ENCODE measurements at regions not wholly inside any gene's neighbourhood (a gene's known extent, or its start where the extent isn't known, plus 50 kb on each side); places are given as distances from the start of the nearest gene placed in this dataset.
"Not testable (repeated sequence)": the region's sequence is repeated elsewhere in the genome, so short reads cannot be mapped to it uniquely, and the experiment has no call there.

- not testable (repeated sequence) for H3K27me3 Mint-ChIP-seq (ENCODE audit: unreplicated experiment); H3K27ac Mint-ChIP-seq (ENCODE audit: unreplicated experiment); DNase-seq; H3K4me1 Mint-ChIP-seq (ENCODE audit: low read depth, unreplicated experiment); H3K36me3 Mint-ChIP-seq (ENCODE audit: unreplicated experiment); H3K4me3 Mint-ChIP-seq (ENCODE audit: unreplicated experiment); H3K9me3 Mint-ChIP-seq (ENCODE audit: unreplicated experiment)
Measured at GRCh38 chr1:146704162-146704724, 233.9 kb upstream of the NBPF12 start.

- H3K9me3 Mint-ChIP-seq (ENCODE audit: unreplicated experiment); H3K36me3 Mint-ChIP-seq (ENCODE audit: unreplicated experiment); DNase-seq; H3K4me3 Mint-ChIP-seq (ENCODE audit: unreplicated experiment); H3K4me1 Mint-ChIP-seq (ENCODE audit: low read depth, unreplicated experiment); H3K27ac Mint-ChIP-seq (ENCODE audit: unreplicated experiment); H3K27me3 Mint-ChIP-seq (ENCODE audit: unreplicated experiment): not testable (repeated sequence)
Measured at GRCh38 chr1:146701320-146701719, 236.8 kb upstream of the NBPF12 start.

GRCh38 chr1:146695388-146695787, 242.7 kb upstream of the NBPF12 start:
- not testable (repeated sequence) for H3K4me1 Mint-ChIP-seq (ENCODE audit: low read depth, unreplicated experiment); H3K36me3 Mint-ChIP-seq (ENCODE audit: unreplicated experiment); H3K9me3 Mint-ChIP-seq (ENCODE audit: unreplicated experiment); DNase-seq; H3K27me3 Mint-ChIP-seq (ENCODE audit: unreplicated experiment); H3K27ac Mint-ChIP-seq (ENCODE audit: unreplicated experiment); H3K4me3 Mint-ChIP-seq (ENCODE audit: unreplicated experiment)

GRCh38 chr1:146691798-146692197, 246.3 kb upstream of the NBPF12 start:
- not testable (repeated sequence) for DNase-seq; H3K27me3 Mint-ChIP-seq (ENCODE audit: unreplicated experiment); H3K4me3 Mint-ChIP-seq (ENCODE audit: unreplicated experiment); H3K27ac Mint-ChIP-seq (ENCODE audit: unreplicated experiment); H3K4me1 Mint-ChIP-seq (ENCODE audit: low read depth, unreplicated experiment); H3K36me3 Mint-ChIP-seq (ENCODE audit: unreplicated experiment); H3K9me3 Mint-ChIP-seq (ENCODE audit: unreplicated experiment)

GRCh38 chr1:146688893-146689292, 249.2 kb upstream of the NBPF12 start:
- H3K4me1 Mint-ChIP-seq (ENCODE audit: low read depth, unreplicated experiment); H3K27ac Mint-ChIP-seq (ENCODE audit: unreplicated experiment): not testable (repeated sequence)

GRCh38 chr1:146686777-146687366, 251.3 kb upstream of the NBPF12 start:
- not testable (repeated sequence) for H3K36me3 Mint-ChIP-seq (ENCODE audit: unreplicated experiment); DNase-seq; H3K4me1 Mint-ChIP-seq (ENCODE audit: low read depth, unreplicated experiment); H3K27ac Mint-ChIP-seq (ENCODE audit: unreplicated experiment); H3K27me3 Mint-ChIP-seq (ENCODE audit: unreplicated experiment); H3K9me3 Mint-ChIP-seq (ENCODE audit: unreplicated experiment); H3K4me3 Mint-ChIP-seq (ENCODE audit: unreplicated experiment)

More at GRCh38 chr1:146688893-146689292, 249.2 kb upstream of the NBPF12 start:
- DNase-seq; H3K4me3 Mint-ChIP-seq (ENCODE audit: unreplicated experiment); H3K27me3 Mint-ChIP-seq (ENCODE audit: unreplicated experiment); H3K9me3 Mint-ChIP-seq (ENCODE audit: unreplicated experiment); H3K36me3 Mint-ChIP-seq (ENCODE audit: unreplicated experiment): not testable (repeated sequence)

GRCh38 chr1:146683126-146683429, 255.0 kb upstream of the NBPF12 start:
- not testable (repeated sequence) for H3K27ac Mint-ChIP-seq (ENCODE audit: unreplicated experiment); DNase-seq

GRCh38 chr1:146682227-146683125, 255.6 kb upstream of the NBPF12 start:
- H3K9me3 Mint-ChIP-seq (ENCODE audit: unreplicated experiment): not testable (repeated sequence)

More at GRCh38 chr1:146683126-146683429, 255.0 kb upstream of the NBPF12 start:
- H3K9me3 Mint-ChIP-seq (ENCODE audit: unreplicated experiment); H3K36me3 Mint-ChIP-seq (ENCODE audit: unreplicated experiment); H3K4me1 Mint-ChIP-seq (ENCODE audit: low read depth, unreplicated experiment); H3K4me3 Mint-ChIP-seq (ENCODE audit: unreplicated experiment); H3K27me3 Mint-ChIP-seq (ENCODE audit: unreplicated experiment): not testable (repeated sequence)

GRCh38 chr1:146673729-146674299, 264.3 kb upstream of the NBPF12 start:
- not testable (repeated sequence) for H3K4me1 Mint-ChIP-seq (ENCODE audit: low read depth, unreplicated experiment); H3K36me3 Mint-ChIP-seq (ENCODE audit: unreplicated experiment); H3K4me3 Mint-ChIP-seq (ENCODE audit: unreplicated experiment); DNase-seq; H3K27ac Mint-ChIP-seq (ENCODE audit: unreplicated experiment); H3K9me3 Mint-ChIP-seq (ENCODE audit: unreplicated experiment); H3K27me3 Mint-ChIP-seq (ENCODE audit: unreplicated experiment)

More at GRCh38 chr1:146682227-146683125, 255.6 kb upstream of the NBPF12 start:
- H3K27me3 Mint-ChIP-seq (ENCODE audit: unreplicated experiment); H3K4me3 Mint-ChIP-seq (ENCODE audit: unreplicated experiment); DNase-seq; H3K27ac Mint-ChIP-seq (ENCODE audit: unreplicated experiment); H3K4me1 Mint-ChIP-seq (ENCODE audit: low read depth, unreplicated experiment); H3K36me3 Mint-ChIP-seq (ENCODE audit: unreplicated experiment): not testable (repeated sequence)

- not testable (repeated sequence) for H3K4me3 Mint-ChIP-seq (ENCODE audit: unreplicated experiment); H3K27ac Mint-ChIP-seq (ENCODE audit: unreplicated experiment); H3K27me3 Mint-ChIP-seq (ENCODE audit: unreplicated experiment); DNase-seq; H3K4me1 Mint-ChIP-seq (ENCODE audit: low read depth, unreplicated experiment); H3K36me3 Mint-ChIP-seq (ENCODE audit: unreplicated experiment); H3K9me3 Mint-ChIP-seq (ENCODE audit: unreplicated experiment)
Measured at GRCh38 chr1:146672608-146673007, 265.5 kb upstream of the NBPF12 start.

GRCh38 chr1:146671588-146671987, 266.5 kb upstream of the NBPF12 start:
- H3K4me3 Mint-ChIP-seq (ENCODE audit: unreplicated experiment); H3K27ac Mint-ChIP-seq (ENCODE audit: unreplicated experiment); DNase-seq; H3K36me3 Mint-ChIP-seq (ENCODE audit: unreplicated experiment); H3K9me3 Mint-ChIP-seq (ENCODE audit: unreplicated experiment); H3K4me1 Mint-ChIP-seq (ENCODE audit: low read depth, unreplicated experiment); H3K27me3 Mint-ChIP-seq (ENCODE audit: unreplicated experiment): not testable (repeated sequence)

Data from glutamatergic neuron (in vitro differentiated cells).